HG02678 (cell line): ENCODE measurements at regions not wholly inside any gene's neighbourhood (a gene's known extent, or its start where the extent isn't known, plus 50 kb on each side); places are given as distances from the start of the nearest gene placed in this dataset.

ENCODE experiments used
- ATAC-seq: cut with Tn5 transposase; IDR thresholded peaks from one replicate; pipeline ENCODE4 v1.9.1; 2021; ENCODE audit warnings: mild to moderate bottlenecking, moderate library complexity; ENCODE audit not compliant: unreplicated experiment

GRCh38 chrX:4185086-4185485 lies 471.6 kb upstream of the PRKX start:
- ATAC-seq, result no peak

- ATAC-seq, result no peak
Observed at GRCh38 chrX:4182408-4182806, 469.0 kb upstream of the PRKX start.

GRCh38 chrX:4181782-4182407 lies 468.4 kb upstream of the PRKX start:
- ATAC-seq, result no peak

GRCh38 chrX:4179031-4179430 lies 465.6 kb upstream of the PRKX start:
- ATAC-seq, result no peak

GRCh38 chrX:4175221-4175620 lies 461.8 kb upstream of the PRKX start:
- ATAC-seq, result no peak

- no peak for ATAC-seq
Observed at GRCh38 chrX:4173743-4174142, 460.3 kb upstream of the PRKX start.

- ATAC-seq, result no peak
Observed at GRCh38 chrX:4151798-4152197, 438.3 kb upstream of the PRKX start.

- ATAC-seq, result no peak
Observed at GRCh38 chrX:4150259-4150658, 436.8 kb upstream of the PRKX start.

GRCh38 chrX:4129626-4130025 lies 416.2 kb upstream of the PRKX start:
- ATAC-seq, result no peak

- no peak for ATAC-seq
Observed at GRCh38 chrX:4118666-4119530, 405.4 kb upstream of the PRKX start.

GRCh38 chrX:4110964-4111363 lies 397.5 kb upstream of the PRKX start:
- ATAC-seq, result no peak

- ATAC-seq, result no peak
Observed at GRCh38 chrX:4094926-4095325, 381.5 kb upstream of the PRKX start.

GRCh38 chrX:4091046-4091760 lies 377.8 kb upstream of the PRKX start:
- no peak for ATAC-seq

GRCh38 chrX:4059893-4060292 lies 346.4 kb upstream of the PRKX start:
- ATAC-seq, result no peak

- no peak for ATAC-seq
Observed at GRCh38 chrX:4043951-4044350, 330.5 kb upstream of the PRKX start.

GRCh38 chrX:4035874-4036273 lies 322.4 kb upstream of the PRKX start:
- ATAC-seq, result no peak

GRCh38 chrX:4028151-4028550 lies 314.7 kb upstream of the PRKX start:
- no peak for ATAC-seq

GRCh38 chrX:4005281-4005680 lies 291.8 kb upstream of the PRKX start:
- ATAC-seq, result no peak

- no peak for ATAC-seq
Observed at GRCh38 chrX:4004822-4005221, 291.4 kb upstream of the PRKX start.

GRCh38 chrX:3994315-3994714 lies 280.9 kb upstream of the PRKX start:
- ATAC-seq, result no peak

GRCh38 chrX:3990569-3990968 lies 277.1 kb upstream of the PRKX start:
- no peak for ATAC-seq
